ENCODE measurements at regions not wholly inside any gene's neighbourhood (a gene's known extent, or its start where the extent isn't known, plus 50 kb on each side); places are given as distances from the start of the nearest gene placed in this dataset.

DNA sequence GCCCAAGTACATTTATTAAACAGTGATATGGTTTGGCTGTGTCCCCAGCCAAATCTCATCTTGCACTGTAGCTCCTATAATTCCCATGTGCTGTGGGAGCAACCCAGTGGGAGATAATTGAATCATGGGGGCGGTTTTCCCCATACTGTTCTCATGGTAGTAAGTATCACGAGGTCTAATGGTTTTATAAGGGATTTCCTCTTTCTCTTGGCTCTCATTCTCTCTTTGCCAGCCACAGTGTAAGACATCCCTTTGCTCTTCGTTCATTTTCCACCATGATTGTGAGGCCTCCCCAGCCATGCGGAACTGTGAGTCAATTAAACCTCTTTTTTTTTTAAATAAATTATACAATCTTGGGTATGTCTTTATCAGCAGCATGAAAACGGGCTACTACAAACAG is 228.0 kb upstream of the TP63 start:
- H3K4me1 ChIP-seq (ENCODE audit: control insufficient read depth in 4 of 4, insufficient read depth in 4 of 4, low read length in 3 of 4) = no peaks in the 10 kb centered on the region
- DNase-seq (ENCODE audit: low spot score) = no peak

GRCh38 chr3:189404024-189404423 is 227.2 kb upstream of the TP63 start:
- Histone ChIP-seq H3K9me3 (ENCODE audit: control insufficient read depth in 4 of 4, low read length in 3 of 4) (no peaks in the 10 kb centered on the region), H3K9ac (ENCODE audit: low read depth in 1 of 2, low read length in 2 of 2) (no peak overlapping the region), H3K4me1 (ENCODE audit: control insufficient read depth in 4 of 4, insufficient read depth in 4 of 4, low read length in 3 of 4) (no peaks in the 10 kb centered on the region), H3K36me3 (ENCODE audit: control insufficient read depth in 4 of 4, insufficient read depth in 3 of 4, low read depth in 1 of 4, low read length in 3 of 4) (no peaks in the 10 kb centered on the region), H3K4me3 (ENCODE audit: low read depth in 1 of 3, low read length in 3 of 3) (no peak overlapping the region), H3K27me3 (ENCODE audit: control insufficient read depth in 4 of 4, insufficient read depth in 4 of 4, low read length in 3 of 4) (no peaks in the 10 kb centered on the region), H3K27ac (ENCODE audit: low read depth in 1 of 2, low read length in 2 of 2) (no peak overlapping the region)
- TF ChIP-seq EGR1 (IDR thresholded peaks at IDR 0.05; ENCODE audit: low read depth in 2 of 2) (no peak), JUND (IDR thresholded peaks at IDR 0.05) (no peak), FOXA1 (IDR thresholded peaks at IDR 0.05) (no peak)
- TF ChIP-seq, protein P1, sequence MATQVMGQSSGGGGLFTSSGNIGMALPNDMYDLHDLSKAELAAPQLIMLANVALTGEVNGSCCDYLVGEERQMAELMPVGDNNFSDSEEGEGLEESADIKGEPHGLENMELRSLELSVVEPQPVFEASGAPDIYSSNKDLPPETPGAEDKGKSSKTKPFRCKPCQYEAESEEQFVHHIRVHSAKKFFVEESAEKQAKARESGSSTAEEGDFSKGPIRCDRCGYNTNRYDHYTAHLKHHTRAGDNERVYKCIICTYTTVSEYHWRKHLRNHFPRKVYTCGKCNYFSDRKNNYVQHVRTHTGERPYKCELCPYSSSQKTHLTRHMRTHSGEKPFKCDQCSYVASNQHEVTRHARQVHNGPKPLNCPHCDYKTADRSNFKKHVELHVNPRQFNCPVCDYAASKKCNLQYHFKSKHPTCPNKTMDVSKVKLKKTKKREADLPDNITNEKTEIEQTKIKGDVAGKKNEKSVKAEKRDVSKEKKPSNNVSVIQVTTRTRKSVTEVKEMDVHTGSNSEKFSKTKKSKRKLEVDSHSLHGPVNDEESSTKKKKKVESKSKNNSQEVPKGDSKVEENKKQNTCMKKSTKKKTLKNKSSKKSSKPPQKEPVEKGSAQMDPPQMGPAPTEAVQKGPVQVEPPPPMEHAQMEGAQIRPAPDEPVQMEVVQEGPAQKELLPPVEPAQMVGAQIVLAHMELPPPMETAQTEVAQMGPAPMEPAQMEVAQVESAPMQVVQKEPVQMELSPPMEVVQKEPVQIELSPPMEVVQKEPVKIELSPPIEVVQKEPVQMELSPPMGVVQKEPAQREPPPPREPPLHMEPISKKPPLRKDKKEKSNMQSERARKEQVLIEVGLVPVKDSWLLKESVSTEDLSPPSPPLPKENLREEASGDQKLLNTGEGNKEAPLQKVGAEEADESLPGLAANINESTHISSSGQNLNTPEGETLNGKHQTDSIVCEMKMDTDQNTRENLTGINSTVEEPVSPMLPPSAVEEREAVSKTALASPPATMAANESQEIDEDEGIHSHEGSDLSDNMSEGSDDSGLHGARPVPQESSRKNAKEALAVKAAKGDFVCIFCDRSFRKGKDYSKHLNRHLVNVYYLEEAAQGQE (IDR thresholded peaks at IDR 0.05) = no peak
- no peak for DNase-seq (ENCODE audit: low spot score)

More for the DNA sequence above, 228.0 kb upstream of the TP63 start:
- 86% methylated on average over 5 of the region's 5 CpGs for WGBS
- TF ChIP-seq, protein P2, sequence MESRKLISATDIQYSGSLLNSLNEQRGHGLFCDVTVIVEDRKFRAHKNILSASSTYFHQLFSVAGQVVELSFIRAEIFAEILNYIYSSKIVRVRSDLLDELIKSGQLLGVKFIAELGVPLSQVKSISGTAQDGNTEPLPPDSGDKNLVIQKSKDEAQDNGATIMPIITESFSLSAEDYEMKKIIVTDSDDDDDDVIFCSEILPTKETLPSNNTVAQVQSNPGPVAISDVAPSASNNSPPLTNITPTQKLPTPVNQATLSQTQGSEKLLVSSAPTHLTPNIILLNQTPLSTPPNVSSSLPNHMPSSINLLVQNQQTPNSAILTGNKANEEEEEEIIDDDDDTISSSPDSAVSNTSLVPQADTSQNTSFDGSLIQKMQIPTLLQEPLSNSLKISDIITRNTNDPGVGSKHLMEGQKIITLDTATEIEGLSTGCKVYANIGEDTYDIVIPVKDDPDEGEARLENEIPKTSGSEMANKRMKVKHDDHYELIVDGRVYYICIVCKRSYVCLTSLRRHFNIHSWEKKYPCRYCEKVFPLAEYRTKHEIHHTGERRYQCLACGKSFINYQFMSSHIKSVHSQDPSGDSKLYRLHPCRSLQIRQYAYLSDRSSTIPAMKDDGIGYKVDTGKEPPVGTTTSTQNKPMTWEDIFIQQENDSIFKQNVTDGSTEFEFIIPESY (IDR thresholded peaks at IDR 0.05) = no peak
- TF ChIP-seq GABPA (IDR thresholded peaks at IDR 0.05 in 1 of 2, conservative IDR thresholded peaks at IDR 0.05 in 1 of 2) = no peak
- no peak for TF ChIP-seq RAD21 (IDR thresholded peaks at IDR 0.05)
- no peak for TF ChIP-seq HNF4A (conservative IDR thresholded peaks at IDR 0.05)
- no peak for TF ChIP-seq NR2F2 (IDR thresholded peaks at IDR 0.05)
- no peak for TF ChIP-seq EGR1 (IDR thresholded peaks at IDR 0.05; ENCODE audit: low read depth in 2 of 2)
- TF ChIP-seq FOXA1 (IDR thresholded peaks at IDR 0.05) = no peak
- TF ChIP-seq CTCF (IDR thresholded peaks at IDR 0.05; ENCODE audit: low read depth, low read length, missing input control) = no peak
- TF ChIP-seq, protein P3, sequence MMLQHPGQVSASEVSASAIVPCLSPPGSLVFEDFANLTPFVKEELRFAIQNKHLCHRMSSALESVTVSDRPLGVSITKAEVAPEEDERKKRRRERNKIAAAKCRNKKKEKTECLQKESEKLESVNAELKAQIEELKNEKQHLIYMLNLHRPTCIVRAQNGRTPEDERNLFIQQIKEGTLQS (IDR thresholded peaks at IDR 0.05) = no peak
- TF ChIP-seq, protein P1 (IDR thresholded peaks at IDR 0.05) = no peak
- TF ChIP-seq JUND (IDR thresholded peaks at IDR 0.05) = no peak
- no peak for TF ChIP-seq TAF1 (conservative IDR thresholded peaks at IDR 0.05)
- no peak for TF ChIP-seq SP1 (IDR thresholded peaks at IDR 0.05)
- no peak for TF ChIP-seq FOXA2 (IDR thresholded peaks at IDR 0.05)
- Histone ChIP-seq H3K27ac (ENCODE audit: low read depth in 1 of 2, low read length in 2 of 2) (no peak overlapping the region), H3K9ac (ENCODE audit: low read depth in 1 of 2, low read length in 2 of 2) (no peak overlapping the region), H3K36me3 (ENCODE audit: control insufficient read depth in 4 of 4, insufficient read depth in 3 of 4, low read depth in 1 of 4, low read length in 3 of 4) (no peaks in the 10 kb centered on the region), H3K4me3 (ENCODE audit: low read depth in 1 of 3, low read length in 3 of 3) (no peak overlapping the region), H3K9me3 (ENCODE audit: control insufficient read depth in 4 of 4, low read length in 3 of 4) (no peaks in the 10 kb centered on the region), H3K27me3 (ENCODE audit: control insufficient read depth in 4 of 4, insufficient read depth in 4 of 4, low read length in 3 of 4) (no peaks in the 10 kb centered on the region)

All from liver (tissue), 8 donors.